Progenitor cell of endocrine pancreas (in vitro differentiated cells): ENCODE measurements at regions not wholly inside any gene's neighbourhood (a gene's known extent, or its start where the extent isn't known, plus 50 kb on each side); places are given as distances from the start of the nearest gene placed in this dataset.

Source experiments
- DNase-seq: peaks from one replicate; pipeline ENCODE4 v3.0.0; 2021; ENCODE audit warnings: low spot score; ENCODE audit not compliant: unreplicated experiment
- H3K27ac Mint-ChIP-seq: 2 replicates; pipeline ENCODE4 v1.8.0; 2021; ENCODE audit warnings: mild to moderate bottlenecking, moderate library complexity, mixed read lengths
- H3K27me3 Mint-ChIP-seq: 2 replicates; pipeline ENCODE4 v1.8.0; 2021; ENCODE audit warnings: mixed read lengths
- H3K36me3 Mint-ChIP-seq: 2 replicates; pipeline ENCODE4 v1.8.0; 2022; ENCODE audit warnings: mixed read lengths; ENCODE audit not compliant: insufficient read depth
- H3K4me1 Mint-ChIP-seq: 2 replicates; pipeline ENCODE4 v1.8.0; 2021; ENCODE audit warnings: low read depth, mixed read lengths
- H3K4me3 Mint-ChIP-seq: 2 replicates; pipeline ENCODE4 v1.8.0; 2021; ENCODE audit warnings: low read depth, mild to moderate bottlenecking, moderate library complexity, mixed read lengths
- H3K9me3 Mint-ChIP-seq: 2 replicates; pipeline ENCODE4 v1.8.0; 2021; ENCODE audit warnings: low read depth, mixed read lengths
- CTCF ChIP-seq: fragments of 200-600 bp; sonication (generic); IDR thresholded peaks from one replicate; pipeline ENCODE4 v1.5.0; 2021; ENCODE audit warnings: antibody characterized with exemption, mild to moderate bottlenecking; ENCODE audit not compliant: unreplicated experiment

GRCh38 chr20:20920433-20920832 lies 185.7 kb downstream of the LINC00237 start:
- TF ChIP-seq CTCF, result no peak
- H3K9me3 Mint-ChIP-seq, result peaks cover 27% of the 10 kb centered on the region
- H3K27ac Mint-ChIP-seq, result no peak overlapping the region

GRCh38 chr20:20915844-20916243 lies 190.3 kb downstream of the LINC00237 start:
- TF ChIP-seq CTCF, result no peak
- Mint-ChIP-seq H3K36me3 (peaks cover 3% of the 10 kb centered on the region), H3K27ac (no peak overlapping the region), H3K27me3 (peaks cover 16% of the 10 kb centered on the region), H3K9me3 (peaks cover 27% of the 10 kb centered on the region), H3K4me3 (no peak overlapping the region), H3K4me1 (no peaks in the 10 kb centered on the region)
- DNase-seq, result no peak

More at GRCh38 chr20:20920433-20920832, 185.7 kb downstream of the LINC00237 start:
- Mint-ChIP-seq H3K36me3 (peaks cover 3% of the 10 kb centered on the region), H3K27me3 (peaks cover 17% of the 10 kb centered on the region), H3K4me3 (no peak overlapping the region), H3K4me1 (no peaks in the 10 kb centered on the region)
- no peak for DNase-seq

- Mint-ChIP-seq H3K9me3 (peaks cover 15% of the 10 kb centered on the region), H3K4me3 (no peak overlapping the region), H3K36me3 (no peaks in the 10 kb centered on the region), H3K27ac (no peak overlapping the region), H3K27me3 (peaks cover 11% of the 10 kb centered on the region), H3K4me1 (no peaks in the 10 kb centered on the region)
- DNase-seq, result no peak
- no peak for TF ChIP-seq CTCF
Measured at GRCh38 chr20:20904501-20904831, 192.0 kb upstream of the RALGAPA2 start.

- Mint-ChIP-seq H3K4me1 (no peaks in the 10 kb centered on the region), H3K4me3 (no peak overlapping the region), H3K9me3 (peaks cover 15% of the 10 kb centered on the region), H3K27ac (no peak overlapping the region), H3K27me3 (peaks cover 11% of the 10 kb centered on the region), H3K36me3 (no peaks in the 10 kb centered on the region)
- DNase-seq, result no peak
- no peak for TF ChIP-seq CTCF
Measured at GRCh38 chr20:20903773-20904500, 191.5 kb upstream of the RALGAPA2 start.

GRCh38 chr20:20897922-20898321 lies 185.5 kb upstream of the RALGAPA2 start:
- H3K4me1 Mint-ChIP-seq, result no peaks in the 10 kb centered on the region
- DNase-seq, result no peak
- H3K27me3 Mint-ChIP-seq, result peaks cover 3% of the 10 kb centered on the region
- no peak overlapping the region for H3K27ac Mint-ChIP-seq
- H3K9me3 Mint-ChIP-seq, result peaks cover 11% of the 10 kb centered on the region
- no peak for TF ChIP-seq CTCF
- H3K4me3 Mint-ChIP-seq, result no peak overlapping the region
- no peaks in the 10 kb centered on the region for H3K36me3 Mint-ChIP-seq
